LHCN-M2 (cell line): ENCODE measurements at regions not wholly inside any gene's neighbourhood (a gene's known extent, or its start where the extent isn't known, plus 50 kb on each side); places are given as distances from the start of the nearest gene placed in this dataset.
A peak's percentile ranks its signal among the peaks of the same experiment; 100 is the strongest.
"Not testable (repeated sequence)": the region's sequence is repeated elsewhere in the genome, so short reads cannot be mapped to it uniquely, and the experiment has no call there.

ENCODE experiments used
- DNase-seq: peaks from one replicate; pipeline ENCODE4 v3.0.0-alpha.2; 2012; ENCODE audit warnings: low read depth

GRCh38 chr6:116982401-116982800, 105.4 kb downstream of the RFX6 start:
- DNase-seq: no peak

GRCh38 chr6:116983375-116983774, 106.3 kb downstream of the RFX6 start:
- no peak for DNase-seq

- no peak for DNase-seq
Measured at GRCh38 chr6:116986819-116987218, 109.8 kb downstream of the RFX6 start.

GRCh38 chr6:116990679-116991078, 113.6 kb downstream of the RFX6 start:
- DNase-seq: no peak

GRCh38 chr6:116992546-116992945, 115.5 kb downstream of the RFX6 start:
- DNase-seq: no peak

- no peak for DNase-seq
Measured at GRCh38 chr6:116994447-116994846, 117.4 kb downstream of the RFX6 start.

- DNase-seq: no peak
Measured at GRCh38 chr6:116996842-116997241, 119.8 kb downstream of the RFX6 start.

- DNase-seq: no peak
Measured at GRCh38 chr6:116997496-116997895, 120.5 kb downstream of the RFX6 start.

- DNase-seq: no peak
Measured at GRCh38 chr6:117007659-117008058, 130.6 kb downstream of the RFX6 start.

GRCh38 chr6:117008618-117009017, 131.6 kb downstream of the RFX6 start:
- no peak for DNase-seq

- not testable (repeated sequence) for DNase-seq
Measured at GRCh38 chr6:117014641-117015473, 137.8 kb downstream of the RFX6 start.

GRCh38 chr6:117015474-117015804, 138.4 kb downstream of the RFX6 start:
- not testable (repeated sequence) for DNase-seq

GRCh38 chr6:117018771-117019170, 141.7 kb downstream of the RFX6 start:
- peak; percentile 13 for DNase-seq

GRCh38 chr6:117022774-117023173, 145.7 kb downstream of the RFX6 start:
- no peak for DNase-seq

GRCh38 chr6:117025310-117025709, 148.3 kb downstream of the RFX6 start:
- DNase-seq: no peak

- peak; percentile 50 for DNase-seq
Measured at GRCh38 chr6:117028256-117028655, 151.2 kb downstream of the RFX6 start.

GRCh38 chr6:117034547-117034946, 157.5 kb downstream of the RFX6 start:
- DNase-seq: no peak

- peak; percentile 8 for DNase-seq
Measured at GRCh38 chr6:117034971-117035370, 157.9 kb downstream of the RFX6 start.

GRCh38 chr6:117050301-117050700, 173.3 kb downstream of the RFX6 start:
- DNase-seq: no peak

- DNase-seq: no peak
Measured at GRCh38 chr6:117072134-117072533, 193.2 kb upstream of the VGLL2 start.

- DNase-seq: no peak
Measured at GRCh38 chr6:117072781-117073180, 192.6 kb upstream of the VGLL2 start.

- no peak for DNase-seq
Measured at GRCh38 chr6:117074672-117075071, 190.7 kb upstream of the VGLL2 start.

- no peak for DNase-seq
Measured at GRCh38 chr6:117075218-117075617, 190.1 kb upstream of the VGLL2 start.

GRCh38 chr6:117076076-117076475, 189.3 kb upstream of the VGLL2 start:
- no peak for DNase-seq
